ENCODE measurements at regions not wholly inside any gene's neighbourhood (a gene's known extent, or its start where the extent isn't known, plus 50 kb on each side); places are given as distances from the start of the nearest gene placed in this dataset.

- no peak for DNase-seq
- Histone ChIP-seq H3K9ac (ENCODE audit: low read length) (no peak overlapping the region), H2AFZ (ENCODE audit: low read length) (no peak overlapping the region), H3F3A (ENCODE audit: insufficient read depth, low read length) (no peaks in the 10 kb centered on the region), H3K79me2 (ENCODE audit: low read length) (no peaks in the 10 kb centered on the region), H3K4me3 (ENCODE audit: low read length) (no peak overlapping the region), H3K36me3 (replicated peaks; ENCODE audit: insufficient read depth, low read length) (no peaks in the 10 kb centered on the region), H3K27me3 (replicated peaks; ENCODE audit: insufficient read depth, low read length) (no peaks in the 10 kb centered on the region), H3K9me3 (replicated peaks; ENCODE audit: insufficient read depth, low read length) (no peaks in the 10 kb centered on the region), H3K27ac (ENCODE audit: low read length) (no peak overlapping the region), H3K4me2 (ENCODE audit: low read depth, low read length) (no peak overlapping the region), H3K4me1 (ENCODE audit: low read length) (no peaks in the 10 kb centered on the region), H3K9me2 (replicated peaks; ENCODE audit: insufficient read depth, low read length) (no peaks in the 10 kb centered on the region), H4K20me1 (ENCODE audit: insufficient read depth, low read length) (no peaks in the 10 kb centered on the region)
- no peak for TF ChIP-seq CTCF (IDR thresholded peaks at IDR 0.05; ENCODE audit: low read length)
- TF ChIP-seq EZH2phosphoT487 (IDR thresholded peaks at IDR 0.05; ENCODE audit: low read length): no peak
- TF ChIP-seq EZH2 (optimal IDR thresholded peaks at IDR 0.05; ENCODE audit: low read depth, low read length): no peak
Measured at GRCh38 chr7:67713451-67714056, 716.9 kb downstream of the TYW1 start.

- Histone ChIP-seq H3K9me2 (replicated peaks; ENCODE audit: insufficient read depth, low read length) (no peaks in the 10 kb centered on the region), H3K4me1 (ENCODE audit: low read length) (no peaks in the 10 kb centered on the region), H3K36me3 (replicated peaks; ENCODE audit: insufficient read depth, low read length) (no peaks in the 10 kb centered on the region), H3K9me3 (replicated peaks; ENCODE audit: insufficient read depth, low read length) (no peaks in the 10 kb centered on the region), H3K4me3 (ENCODE audit: low read length) (no peak overlapping the region), H2AFZ (ENCODE audit: low read length) (no peak overlapping the region), H3K4me2 (ENCODE audit: low read depth, low read length) (no peak overlapping the region), H3K27me3 (replicated peaks; ENCODE audit: insufficient read depth, low read length) (no peaks in the 10 kb centered on the region), H3K27ac (ENCODE audit: low read length) (no peak overlapping the region), H3K79me2 (ENCODE audit: low read length) (no peaks in the 10 kb centered on the region), H3K9ac (ENCODE audit: low read length) (no peak overlapping the region), H3F3A (ENCODE audit: insufficient read depth, low read length) (no peaks in the 10 kb centered on the region), H4K20me1 (ENCODE audit: insufficient read depth, low read length) (no peaks in the 10 kb centered on the region)
- TF ChIP-seq CTCF (IDR thresholded peaks at IDR 0.05; ENCODE audit: low read length) (no peak), EZH2 (optimal IDR thresholded peaks at IDR 0.05; ENCODE audit: low read depth, low read length) (no peak), EZH2phosphoT487 (IDR thresholded peaks at IDR 0.05; ENCODE audit: low read length) (no peak)
- DNase-seq: no peak
Measured at GRCh38 chr7:67716729-67717128, 720.1 kb downstream of the TYW1 start.

- H3K27ac ChIP-seq (ENCODE audit: low read length): no peak overlapping the region
- H3K4me1 ChIP-seq (ENCODE audit: low read length): no peaks in the 10 kb centered on the region
- no peak overlapping the region for H2AFZ ChIP-seq (ENCODE audit: low read length)
- no peaks in the 10 kb centered on the region for H3K9me2 ChIP-seq (replicated peaks; ENCODE audit: insufficient read depth, low read length)
- no peaks in the 10 kb centered on the region for H3K9me3 ChIP-seq (replicated peaks; ENCODE audit: insufficient read depth, low read length)
- H3K9ac ChIP-seq (ENCODE audit: low read length): no peak overlapping the region
- no peaks in the 10 kb centered on the region for H3K36me3 ChIP-seq (replicated peaks; ENCODE audit: insufficient read depth, low read length)
- DNase-seq: no peak
- H3F3A ChIP-seq (ENCODE audit: insufficient read depth, low read length): no peaks in the 10 kb centered on the region
- no peaks in the 10 kb centered on the region for H3K27me3 ChIP-seq (replicated peaks; ENCODE audit: insufficient read depth, low read length)
- no peaks in the 10 kb centered on the region for H3K79me2 ChIP-seq (ENCODE audit: low read length)
- H4K20me1 ChIP-seq (ENCODE audit: insufficient read depth, low read length): no peaks in the 10 kb centered on the region
- no peak overlapping the region for H3K4me3 ChIP-seq (ENCODE audit: low read length)
- TF ChIP-seq EZH2 (optimal IDR thresholded peaks at IDR 0.05; ENCODE audit: low read depth, low read length) (no peak), EZH2phosphoT487 (IDR thresholded peaks at IDR 0.05; ENCODE audit: low read length) (no peak), CTCF (IDR thresholded peaks at IDR 0.05; ENCODE audit: low read length) (no peak)
- H3K4me2 ChIP-seq (ENCODE audit: low read depth, low read length): no peak overlapping the region
Measured at GRCh38 chr7:67723591-67723990, 727.0 kb downstream of the TYW1 start.
